CD4-positive, alpha-beta memory T cell (primary cell): ENCODE measurements at regions not wholly inside any gene's neighbourhood (a gene's known extent, or its start where the extent isn't known, plus 50 kb on each side); places are given as distances from the start of the nearest gene placed in this dataset.

Experiments
- CTCF ChIA-PET: fragments of 350-600 bp; sonication (Branson Sonifier 250); formaldehyde crosslinking; loops from one replicate; lab custom pipeline; 2021; ENCODE audit warnings: inconsistent platforms; ENCODE audit not compliant: partially characterized antibody; lab: Charles Lee
- POLR2A ChIA-PET: fragments of 350-600 bp; sonication (Branson Sonifier 250); formaldehyde crosslinking; loops from one replicate; lab custom pipeline; 2021; ENCODE audit not compliant: partially characterized antibody; lab: Charles Lee
- DNase-seq, 5 donors: peaks; one replicate each; pipeline versions ENCODE4 v3.0.0 to v3.0.0-alpha.2; 2020 to 2022; ENCODE audit warnings: mixed read lengths in 1 of 5
- H3K27ac ChIP-seq: one replicate; pipeline ENCODE4 v1.7.0; 2013; ENCODE audit warnings: low read depth, low read length
- H3K27me3 ChIP-seq: 2 replicates; pipeline ENCODE4 v1.7.0; 2013; ENCODE audit warnings: mild to moderate bottlenecking, low read length, moderate library complexity; ENCODE audit not compliant: insufficient read depth
- H3K36me3 ChIP-seq: 2 replicates; pipeline ENCODE4 v1.7.0; 2013; ENCODE audit warnings: mild to moderate bottlenecking, low read length, moderate library complexity; ENCODE audit not compliant: insufficient read depth
- H3K4me1 ChIP-seq: 2 replicates; pipeline ENCODE4 v1.7.0; 2013; ENCODE audit warnings: mild to moderate bottlenecking, low read length, moderate library complexity; ENCODE audit not compliant: insufficient read depth
- H3K4me3 ChIP-seq, 2 donors: one replicate each; pipeline ENCODE4 v1.7.0; 2013; ENCODE audit warnings: low read length in 2 of 2, mild to moderate bottlenecking in 1 of 2
- H3K9me3 ChIP-seq, 2 donors: one replicate each; pipeline ENCODE4 v1.7.0; 2013; ENCODE audit warnings: low read length in 2 of 2, control low read depth in 1 of 2; ENCODE audit not compliant: control insufficient read depth in 1 of 2
- H3K27ac Mint-ChIP-seq, 7 donors: one replicate each; pipeline ENCODE4 v1.8.0; 2020 to 2021; ENCODE audit warnings: mixed read lengths in 7 of 7, mild to moderate bottlenecking in 6 of 7, inconsistent platforms in 3 of 7, moderate library complexity in 3 of 7
- H3K27me3 Mint-ChIP-seq, 2 donors: one replicate each; pipeline ENCODE4 v1.8.0; 2020 to 2021; ENCODE audit warnings: mixed read lengths in 2 of 2
- H3K36me3 Mint-ChIP-seq, 2 donors: one replicate each; pipeline ENCODE4 v1.8.0; 2020 to 2021; ENCODE audit warnings: mixed read lengths in 2 of 2, inconsistent platforms in 1 of 2, mild to moderate bottlenecking in 1 of 2
- H3K4me1 Mint-ChIP-seq, 4 donors: one replicate each; pipeline ENCODE4 v1.8.0; 2020 to 2021; ENCODE audit warnings: mixed read lengths in 4 of 4, mild to moderate bottlenecking in 1 of 4
- H3K4me3 Mint-ChIP-seq, 8 donors: one replicate each; pipeline ENCODE4 v1.8.0; 2020 to 2021; ENCODE audit warnings: mixed read lengths in 8 of 8, mild to moderate bottlenecking in 7 of 8, moderate library complexity in 6 of 8, inconsistent platforms in 3 of 8
- H3K9me3 Mint-ChIP-seq, 8 donors: one replicate each; pipeline ENCODE4 v1.8.0; 2020 to 2021; ENCODE audit warnings: mixed read lengths in 8 of 8, mild to moderate bottlenecking in 5 of 8, inconsistent platforms in 3 of 8, moderate library complexity in 1 of 8
- intact Hi-C: fragments of 100-400 bp; cut with micrococcal nuclease; formaldehyde crosslinking; loops from one replicate; pipeline ENCODE4 v1.15.1; 2023

GRCh38 chr13:105329359-105329758, 1206.1 kb downstream of the EFNB2 start:
- no peaks in the 10 kb centered on the region for H3K27me3 ChIP-seq
- POLR2A ChIA-PET = no interaction called here
- no peaks in the 10 kb centered on the region for H3K27me3 Mint-ChIP-seq
- no peak for DNase-seq
- intact Hi-C loops = no loop called here
- H3K4me3 ChIP-seq = no peak overlapping the region
- peaks cover 0 to 4% (median 2%) of the 10 kb centered on the region in 8 donors for H3K9me3 Mint-ChIP-seq
- CTCF ChIA-PET = no interaction called here
- no peaks in the 10 kb centered on the region for H3K4me1 ChIP-seq
- no peaks in the 10 kb centered on the region for H3K36me3 Mint-ChIP-seq
- H3K36me3 ChIP-seq = no peaks in the 10 kb centered on the region
- no peak overlapping the region for H3K27ac ChIP-seq
- H3K4me1 Mint-ChIP-seq = no peaks in the 10 kb centered on the region
- no peak overlapping the region for H3K4me3 Mint-ChIP-seq
- no peak overlapping the region for H3K27ac Mint-ChIP-seq
- no peaks in the 10 kb centered on the region for H3K9me3 ChIP-seq

GRCh38 chr13:105328212-105328611, 1207.2 kb downstream of the EFNB2 start:
- Histone ChIP-seq H3K4me3 (no peak overlapping the region), H3K36me3 (no peaks in the 10 kb centered on the region), H3K4me1 (no peaks in the 10 kb centered on the region), H3K27me3 (no peaks in the 10 kb centered on the region), H3K27ac (no peak overlapping the region), H3K9me3 (no peaks in the 10 kb centered on the region)
- H3K9me3 Mint-ChIP-seq = peaks cover 0 to 4% (median 2%) of the 10 kb centered on the region in 8 donors
- no peak overlapping the region for H3K27ac Mint-ChIP-seq
- no peak for DNase-seq
- H3K27me3 Mint-ChIP-seq = no peaks in the 10 kb centered on the region
- intact Hi-C loops = no loop called here
- H3K4me3 Mint-ChIP-seq = no peak overlapping the region
- H3K4me1 Mint-ChIP-seq = no peaks in the 10 kb centered on the region
- ChIA-PET POLR2A (no interaction called here), CTCF (no interaction called here)
- H3K36me3 Mint-ChIP-seq = no peaks in the 10 kb centered on the region

GRCh38 chr13:105327581-105328126, 1207.8 kb downstream of the EFNB2 start:
- H3K9me3 ChIP-seq = no peaks in the 10 kb centered on the region
- H3K36me3 ChIP-seq = no peaks in the 10 kb centered on the region
- no peak for DNase-seq
- intact Hi-C loops = no loop called here
- Mint-ChIP-seq H3K36me3 (no peaks in the 10 kb centered on the region), H3K4me1 (no peaks in the 10 kb centered on the region), H3K27ac (no peak overlapping the region), H3K27me3 (no peaks in the 10 kb centered on the region), H3K4me3 (no peak overlapping the region), H3K9me3 (peaks cover 0 to 4% (median 2%) of the 10 kb centered on the region in 8 donors)
- no peak overlapping the region for H3K27ac ChIP-seq
- no peaks in the 10 kb centered on the region for H3K27me3 ChIP-seq
- ChIA-PET POLR2A (no interaction called here), CTCF (no interaction called here)
- H3K4me3 ChIP-seq = no peak overlapping the region
- no peaks in the 10 kb centered on the region for H3K4me1 ChIP-seq

- peak overlapping the region in 1 of 7 donors; percentile 35 for H3K27ac Mint-ChIP-seq
- H3K9me3 Mint-ChIP-seq = peaks cover 0 to 5% (median 0%) of the 10 kb centered on the region in 8 donors
- no peaks in the 10 kb centered on the region for H3K27me3 Mint-ChIP-seq
- ChIA-PET POLR2A (no interaction called here), CTCF (no interaction called here)
- no peaks in the 10 kb centered on the region for H3K36me3 ChIP-seq
- H3K4me1 ChIP-seq = no peaks in the 10 kb centered on the region
- H3K27me3 ChIP-seq = no peaks in the 10 kb centered on the region
- no peaks in the 10 kb centered on the region for H3K9me3 ChIP-seq
- H3K4me1 Mint-ChIP-seq = no peaks in the 10 kb centered on the region
- intact Hi-C loops = no loop called here
- no peaks in the 10 kb centered on the region for H3K36me3 Mint-ChIP-seq
- H3K4me3 Mint-ChIP-seq = no peak overlapping the region
- no peak overlapping the region for H3K27ac ChIP-seq
- DNase-seq = no peak
- no peak overlapping the region for H3K4me3 ChIP-seq
Observed at GRCh38 chr13:105319875-105320274, 1215.6 kb downstream of the EFNB2 start.

GRCh38 chr13:105316731-105317130, 1218.7 kb downstream of the EFNB2 start:
- no peak overlapping the region for H3K27ac Mint-ChIP-seq
- ChIA-PET POLR2A (no interaction called here), CTCF (no interaction called here)
- DNase-seq = no peak
- no peak overlapping the region for H3K27ac ChIP-seq
- no peaks in the 10 kb centered on the region for H3K36me3 Mint-ChIP-seq
- H3K9me3 Mint-ChIP-seq = peaks cover 0 to 5% (median under 1%) of the 10 kb centered on the region in 8 donors
- intact Hi-C loops = no loop called here
- no peak overlapping the region for H3K4me3 ChIP-seq
- no peaks in the 10 kb centered on the region for H3K4me1 Mint-ChIP-seq
- H3K4me1 ChIP-seq = no peaks in the 10 kb centered on the region
- no peak overlapping the region for H3K4me3 Mint-ChIP-seq
- no peaks in the 10 kb centered on the region for H3K36me3 ChIP-seq
- peaks cover 0 to 2% of the 10 kb centered on the region in 2 donors for H3K27me3 Mint-ChIP-seq
- H3K27me3 ChIP-seq = no peaks in the 10 kb centered on the region
- no peaks in the 10 kb centered on the region for H3K9me3 ChIP-seq

GRCh38 chr13:105312906-105313305, 1222.6 kb downstream of the EFNB2 start:
- intact Hi-C loops = no loop called here
- CTCF ChIA-PET = no interaction called here
- peaks cover 0 to 2% of the 10 kb centered on the region in 2 donors for H3K27me3 Mint-ChIP-seq
- H3K4me3 ChIP-seq = no peak overlapping the region
- no peaks in the 10 kb centered on the region for H3K4me1 ChIP-seq
- no peaks in the 10 kb centered on the region for H3K4me1 Mint-ChIP-seq
- no peak overlapping the region for H3K27ac Mint-ChIP-seq
- no peaks in the 10 kb centered on the region for H3K9me3 ChIP-seq
- H3K27me3 ChIP-seq = no peaks in the 10 kb centered on the region
- no peak overlapping the region for H3K4me3 Mint-ChIP-seq
- POLR2A ChIA-PET = no interaction called here
- no peak for DNase-seq
- no peaks in the 10 kb centered on the region for H3K36me3 Mint-ChIP-seq
- H3K27ac ChIP-seq = no peak overlapping the region
- H3K9me3 Mint-ChIP-seq = peaks cover 0 to 5% (median under 1%) of the 10 kb centered on the region in 8 donors
- H3K36me3 ChIP-seq = no peaks in the 10 kb centered on the region

- Histone ChIP-seq H3K27ac (no peak overlapping the region), H3K27me3 (no peaks in the 10 kb centered on the region), H3K4me3 (no peak overlapping the region), H3K9me3 (no peaks in the 10 kb centered on the region), H3K36me3 (no peaks in the 10 kb centered on the region), H3K4me1 (no peaks in the 10 kb centered on the region)
- DNase-seq = no peak
- Mint-ChIP-seq H3K4me3 (no peak overlapping the region), H3K9me3 (peaks cover 0 to 3% (median under 1%) of the 10 kb centered on the region in 8 donors), H3K27me3 (peaks cover 0 to 2% of the 10 kb centered on the region in 2 donors), H3K27ac (no peak overlapping the region), H3K4me1 (no peaks in the 10 kb centered on the region), H3K36me3 (no peaks in the 10 kb centered on the region)
- intact Hi-C loops = no loop called here
- ChIA-PET CTCF (no interaction called here), POLR2A (no interaction called here)
Observed at GRCh38 chr13:105311094-105311493, 1224.4 kb downstream of the EFNB2 start.

- Mint-ChIP-seq H3K4me3 (no peak overlapping the region), H3K27me3 (no peaks in the 10 kb centered on the region), H3K27ac (no peak overlapping the region), H3K36me3 (no peaks in the 10 kb centered on the region), H3K4me1 (no peaks in the 10 kb centered on the region), H3K9me3 (no peaks in the 10 kb centered on the region)
- intact Hi-C loops = no loop called here
- CTCF ChIA-PET = no interaction called here
- Histone ChIP-seq H3K27me3 (no peaks in the 10 kb centered on the region), H3K4me3 (no peak overlapping the region), H3K9me3 (no peaks in the 10 kb centered on the region), H3K4me1 (no peaks in the 10 kb centered on the region), H3K27ac (no peak overlapping the region), H3K36me3 (no peaks in the 10 kb centered on the region)
- POLR2A ChIA-PET = no interaction called here
- no peak for DNase-seq
Observed at GRCh38 chr13:105307776-105308175, 1227.7 kb downstream of the EFNB2 start.
